Panc1 (cell line): ENCODE measurements at regions not wholly inside any gene's neighbourhood (a gene's known extent, or its start where the extent isn't known, plus 50 kb on each side); places are given as distances from the start of the nearest gene placed in this dataset.

ENCODE experiments used
- ATAC-seq: fragments of 200-7000 bp; cut with Tn5 transposase; 2 replicates; pipeline ENCODE4 v1.9.1; 2020; ENCODE audit warnings: mild to moderate bottlenecking, moderate library complexity
- BruUV-seq: library from RNA; stranded (reverse); fragments of 400-500 nt; replicated peaks from 2 replicates; lab custom pipeline; 2021; lab: Mats Ljungman, UMichigan
- CTCF ChIA-PET: fragments of 300-600 bp; sonication (Branson Sonifier 250); formaldehyde crosslinking; loops from one replicate; lab custom pipeline; 2022; ENCODE audit warnings: antibody characterized with exemption; lab: Charles Lee
- POLR2A ChIA-PET: fragments of 300-600 bp; sonication (Branson Sonifier 250); formaldehyde crosslinking; loops from one replicate; lab custom pipeline; 2022; ENCODE audit warnings: antibody characterized with exemption; lab: Charles Lee
- DNase-seq: peaks from one replicate; pipeline ENCODE4 v3.0.0-alpha.2; 2010; ENCODE audit warnings: low read depth, low spot score
- H3K27ac ChIP-seq: 2 replicates; pipeline ENCODE4 v1.5.1; 2011; ENCODE audit warnings: mild to moderate bottlenecking, low read length, inconsistent platforms
- H3K27me3 ChIP-seq: fragments of 200-500 bp; sonication (Bioruptor generic); 2 replicates; pipeline ENCODE4 v1.6.0; 2014; ENCODE audit warnings: low read length, inconsistent platforms; ENCODE audit not compliant: control insufficient read depth, insufficient read depth
- H3K36me3 ChIP-seq: fragments of 200-500 bp; sonication (Bioruptor generic); 2 replicates; pipeline ENCODE4 v1.5.1; 2014; ENCODE audit warnings: inconsistent platforms, mild to moderate bottlenecking, low read length, moderate library complexity; ENCODE audit not compliant: control insufficient read depth, insufficient read depth
- H3K4me1 ChIP-seq: 2 replicates; pipeline ENCODE4 v1.5.1; 2011; ENCODE audit warnings: inconsistent platforms, mild to moderate bottlenecking, low read length, moderate library complexity; ENCODE audit not compliant: control insufficient read depth, insufficient read depth
- H3K4me3 ChIP-seq, 2 experiments: 2 replicates each; pipeline ENCODE4 v1.5.1; 2011 to 2012; ENCODE audit warnings: low read depth in 2 of 2, low read length in 2 of 2, mild to moderate bottlenecking in 2 of 2, inconsistent platforms in 1 of 2, moderate library complexity in 1 of 2
- H3K9me3 ChIP-seq: fragments of 200-500 bp; sonication (Bioruptor generic); 2 replicates; pipeline ENCODE4 v1.5.1; 2014; ENCODE audit warnings: low read depth, mild to moderate bottlenecking, inconsistent platforms, low read length, moderate library complexity; ENCODE audit not compliant: control insufficient read depth, insufficient read depth
- POLR2AphosphoS5 ChIP-seq: IDR thresholded peaks from 2 replicates; pipeline ENCODE4 v1.6.1; 2012; ENCODE audit warnings: mild to moderate bottlenecking, low read depth, low read length, moderate library complexity
- SIN3A ChIP-seq: IDR thresholded peaks from 2 replicates; pipeline ENCODE4 v1.6.1; 2012; ENCODE audit warnings: low read depth, mild to moderate bottlenecking, low read length, moderate library complexity, borderline replicate concordance; ENCODE audit not compliant: insufficient read depth
- TCF7L2 ChIP-seq: IDR thresholded peaks from 2 replicates; pipeline ENCODE4 v1.6.1; 2011; ENCODE audit warnings: mild to moderate bottlenecking, low read depth, low read length, inconsistent platforms
- in situ Hi-C: cut with HindIII; loops from 2 replicates; pipeline ENCODE4 v1.10.0; 2016; ENCODE audit warnings: low sequenced_read_pairs, low pct_unique_long_range_greater_than_20kb
- intact Hi-C: fragments of 100-400 bp; cut with micrococcal nuclease; formaldehyde crosslinking; loops from one replicate; pipeline ENCODE4 v1.10.0; 2022; ENCODE audit not compliant: unreplicated experiment
- TF ChIP-seq, protein P1 (sequence below), 2 experiments: IDR thresholded peaks; 2 replicates each; pipeline ENCODE4 v1.6.1; 2011 to 2012; ENCODE audit warnings: low read depth in 2 of 2, control low read depth in 1 of 2, low read length in 1 of 2, mild to moderate bottlenecking in 1 of 2, moderate library complexity in 1 of 2; ENCODE audit not compliant: insufficient read depth in 1 of 2
- TF ChIP-seq, protein P2 (sequence below): fragments of 450-650 bp; IDR thresholded peaks from 2 replicates; pipeline ENCODE4 v1.5.1; 2017; ENCODE audit warnings: mild to moderate bottlenecking

DNA sequence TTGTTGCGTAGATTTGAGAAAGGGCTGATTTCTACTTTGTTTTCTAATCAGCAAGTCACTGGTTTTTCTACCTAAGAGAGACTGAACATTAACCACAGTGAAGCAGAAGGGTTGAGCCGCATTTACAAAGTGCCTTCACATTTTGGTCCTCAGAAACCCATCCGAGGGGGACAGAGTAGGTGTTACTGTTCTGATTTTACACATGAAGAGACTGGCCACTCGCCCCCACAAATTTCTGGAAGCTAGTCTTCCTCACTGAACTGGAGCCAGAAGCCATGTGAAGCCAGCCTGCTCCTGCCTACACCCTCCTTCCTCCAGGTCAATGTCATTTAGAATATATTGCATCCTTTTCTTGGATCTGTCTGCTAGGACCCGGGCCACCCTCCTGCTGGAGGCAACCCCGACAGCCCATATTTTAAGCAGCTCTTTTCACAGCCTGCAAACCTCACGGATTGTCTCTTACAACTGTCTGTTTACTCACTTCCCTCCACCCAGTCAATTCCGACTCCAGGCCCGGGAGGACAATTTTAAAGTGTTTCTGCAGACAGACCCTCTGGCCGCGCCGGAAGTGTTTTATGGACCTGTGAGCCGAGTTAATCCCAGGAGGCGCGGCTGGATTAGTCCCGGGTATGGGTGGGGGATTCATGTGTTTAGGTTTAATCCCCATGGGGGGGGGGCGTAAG, 73.2 kb upstream of the BCOR start:
- Histone ChIP-seq H3K4me1 (peaks cover 25% of the 10 kb centered on the region), H3K27me3 (no peaks in the 10 kb centered on the region), H3K27ac (peak overlapping the region; percentile 89), H3K9me3 (no peaks in the 10 kb centered on the region), H3K4me3 (peak overlapping the region in 1 of 2 experiments; percentile 41; a peak in 2 of 4 replicates), H3K36me3 (no peaks in the 10 kb centered on the region)
- ChIA-PET POLR2A (no interaction called here), CTCF (no interaction called here)
- TF ChIP-seq, protein P1, sequence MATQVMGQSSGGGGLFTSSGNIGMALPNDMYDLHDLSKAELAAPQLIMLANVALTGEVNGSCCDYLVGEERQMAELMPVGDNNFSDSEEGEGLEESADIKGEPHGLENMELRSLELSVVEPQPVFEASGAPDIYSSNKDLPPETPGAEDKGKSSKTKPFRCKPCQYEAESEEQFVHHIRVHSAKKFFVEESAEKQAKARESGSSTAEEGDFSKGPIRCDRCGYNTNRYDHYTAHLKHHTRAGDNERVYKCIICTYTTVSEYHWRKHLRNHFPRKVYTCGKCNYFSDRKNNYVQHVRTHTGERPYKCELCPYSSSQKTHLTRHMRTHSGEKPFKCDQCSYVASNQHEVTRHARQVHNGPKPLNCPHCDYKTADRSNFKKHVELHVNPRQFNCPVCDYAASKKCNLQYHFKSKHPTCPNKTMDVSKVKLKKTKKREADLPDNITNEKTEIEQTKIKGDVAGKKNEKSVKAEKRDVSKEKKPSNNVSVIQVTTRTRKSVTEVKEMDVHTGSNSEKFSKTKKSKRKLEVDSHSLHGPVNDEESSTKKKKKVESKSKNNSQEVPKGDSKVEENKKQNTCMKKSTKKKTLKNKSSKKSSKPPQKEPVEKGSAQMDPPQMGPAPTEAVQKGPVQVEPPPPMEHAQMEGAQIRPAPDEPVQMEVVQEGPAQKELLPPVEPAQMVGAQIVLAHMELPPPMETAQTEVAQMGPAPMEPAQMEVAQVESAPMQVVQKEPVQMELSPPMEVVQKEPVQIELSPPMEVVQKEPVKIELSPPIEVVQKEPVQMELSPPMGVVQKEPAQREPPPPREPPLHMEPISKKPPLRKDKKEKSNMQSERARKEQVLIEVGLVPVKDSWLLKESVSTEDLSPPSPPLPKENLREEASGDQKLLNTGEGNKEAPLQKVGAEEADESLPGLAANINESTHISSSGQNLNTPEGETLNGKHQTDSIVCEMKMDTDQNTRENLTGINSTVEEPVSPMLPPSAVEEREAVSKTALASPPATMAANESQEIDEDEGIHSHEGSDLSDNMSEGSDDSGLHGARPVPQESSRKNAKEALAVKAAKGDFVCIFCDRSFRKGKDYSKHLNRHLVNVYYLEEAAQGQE (IDR thresholded peaks at IDR 0.05; ENCODE audit: insufficient read depth in 1 of 2, low read depth in 2 of 2, low read length in 1 of 2): no peak
- TF ChIP-seq TCF7L2 (no peak), POLR2AphosphoS5 (no peak), SIN3A (no peak)
- TF ChIP-seq, protein P2, sequence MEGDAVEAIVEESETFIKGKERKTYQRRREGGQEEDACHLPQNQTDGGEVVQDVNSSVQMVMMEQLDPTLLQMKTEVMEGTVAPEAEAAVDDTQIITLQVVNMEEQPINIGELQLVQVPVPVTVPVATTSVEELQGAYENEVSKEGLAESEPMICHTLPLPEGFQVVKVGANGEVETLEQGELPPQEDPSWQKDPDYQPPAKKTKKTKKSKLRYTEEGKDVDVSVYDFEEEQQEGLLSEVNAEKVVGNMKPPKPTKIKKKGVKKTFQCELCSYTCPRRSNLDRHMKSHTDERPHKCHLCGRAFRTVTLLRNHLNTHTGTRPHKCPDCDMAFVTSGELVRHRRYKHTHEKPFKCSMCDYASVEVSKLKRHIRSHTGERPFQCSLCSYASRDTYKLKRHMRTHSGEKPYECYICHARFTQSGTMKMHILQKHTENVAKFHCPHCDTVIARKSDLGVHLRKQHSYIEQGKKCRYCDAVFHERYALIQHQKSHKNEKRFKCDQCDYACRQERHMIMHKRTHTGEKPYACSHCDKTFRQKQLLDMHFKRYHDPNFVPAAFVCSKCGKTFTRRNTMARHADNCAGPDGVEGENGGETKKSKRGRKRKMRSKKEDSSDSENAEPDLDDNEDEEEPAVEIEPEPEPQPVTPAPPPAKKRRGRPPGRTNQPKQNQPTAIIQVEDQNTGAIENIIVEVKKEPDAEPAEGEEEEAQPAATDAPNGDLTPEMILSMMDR: no peak
- in situ Hi-C loops: no loop called here
- ATAC-seq: no peak
- intact Hi-C loops: loop anchor here (5.0 to 10.0 kb wide), 2 partner anchors 79 to 94 kb away; no protein-coding TSS in a partner anchor
- no peak for DNase-seq
- BruUV-seq: no TSS peak

DNA sequence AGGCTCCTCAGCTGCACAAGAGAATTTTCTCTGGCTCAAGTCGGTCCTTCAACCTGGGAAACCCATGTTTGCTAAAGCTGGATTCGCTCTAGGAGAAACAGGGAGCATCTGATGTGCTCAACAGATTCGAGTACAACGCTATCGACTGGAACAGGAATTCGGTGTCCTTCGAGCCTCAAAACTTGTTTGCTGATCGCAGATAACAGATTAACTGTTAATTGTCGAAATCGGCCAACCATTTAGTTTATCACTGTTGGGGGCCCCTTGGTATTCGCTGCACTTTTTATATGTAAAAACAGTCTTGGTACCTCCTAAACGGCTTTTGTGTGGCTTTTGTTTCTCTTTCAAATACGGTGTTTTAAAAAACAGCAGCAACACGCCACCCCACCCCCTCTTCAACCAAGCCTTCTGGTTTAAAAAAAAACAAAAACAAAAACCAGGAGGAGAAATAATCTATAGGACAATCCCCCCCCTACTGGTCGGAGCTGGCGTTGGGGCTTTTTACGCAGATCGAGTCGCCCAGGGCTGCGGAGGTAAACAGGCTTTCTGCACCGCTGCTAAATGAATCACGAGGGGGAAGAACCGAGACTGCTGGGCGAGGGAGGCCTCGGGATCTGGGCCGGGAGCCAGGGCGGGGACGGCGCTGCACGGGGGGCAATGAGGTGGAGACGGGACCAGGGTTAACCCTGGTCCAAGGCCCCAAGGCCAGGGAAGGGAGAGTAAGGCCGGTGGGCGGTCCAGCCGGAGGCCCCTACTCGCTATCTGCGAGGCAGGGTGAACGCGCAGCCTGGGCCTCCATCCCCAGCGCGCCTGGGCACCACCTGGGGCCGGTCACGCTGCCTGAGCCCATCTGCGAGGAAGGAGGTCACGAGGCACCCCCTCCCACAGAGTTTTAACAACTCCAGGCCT, 71.7 kb upstream of the BCOR start:
- POLR2A ChIA-PET: interaction anchor here (0.5 kb wide), 1 partner anchor 72 kb away, joined by 4 read pairs; no protein-coding TSS in a partner anchor

More for the DNA sequence above, 71.7 kb upstream of the BCOR start:
- CTCF ChIA-PET: interaction anchor here (0.7 to 1.1 kb wide), 2 partner anchors 27 to 805 kb away, joined by 4 to 5 read pairs; no protein-coding TSS in a partner anchor
- H3K4me3 ChIP-seq: peak overlapping the region in 1 of 2 experiments; percentile 32; a peak in 2 of 4 replicates
- intact Hi-C loops: loop anchor here (5.0 to 10.0 kb wide), 2 partner anchors 77 to 95 kb away; no protein-coding TSS in a partner anchor
- ATAC-seq (peak; percentile 70), DNase-seq (peak; percentile 61)
- H3K36me3 ChIP-seq: no peaks in the 10 kb centered on the region
- BruUV-seq: no TSS peak
- TF ChIP-seq POLR2AphosphoS5: no peak; the same call in 1 of the 2 replicates
- TF ChIP-seq, protein P2: peak; percentile 74
- in situ Hi-C loops: no loop called here
- H3K9me3 ChIP-seq: no peaks in the 10 kb centered on the region
- H3K4me1 ChIP-seq: peaks cover 28% of the 10 kb centered on the region
- H3K27me3 ChIP-seq: no peaks in the 10 kb centered on the region
- peak overlapping the region; percentile 79 for H3K27ac ChIP-seq
